OCI-M1 (cell line): ENCODE measurements at regions not wholly inside any gene's neighbourhood (a gene's known extent, or its start where the extent isn't known, plus 50 kb on each side); places are given as distances from the start of the nearest gene placed in this dataset.
"Not testable (repeated sequence)": the region's sequence is repeated elsewhere in the genome, so short reads cannot be mapped to it uniquely, and the experiment has no call there.

Source experiments
- DNase-seq: peaks from one replicate; lab custom pipeline; 2025; lab: John Stamatoyannopoulos, UW

DNA sequence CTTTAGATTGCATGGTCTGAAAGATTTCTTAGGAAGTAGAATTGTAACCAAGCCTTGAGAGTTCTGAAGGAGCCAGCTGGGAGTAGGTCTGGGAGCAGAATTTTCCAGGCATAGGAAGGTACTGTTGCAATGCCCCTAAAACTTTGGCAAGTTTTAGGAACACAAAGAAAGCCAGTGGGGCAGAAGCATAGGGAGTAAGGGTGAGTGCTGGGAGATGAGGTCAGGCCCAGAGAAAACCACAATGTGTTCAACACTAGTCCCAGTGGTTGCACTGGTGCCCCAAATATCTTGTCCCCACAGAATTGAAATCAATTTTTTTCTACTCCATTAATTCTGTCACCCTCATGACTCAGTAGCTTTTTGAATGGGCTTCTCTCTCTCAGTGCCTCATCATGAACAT, 120.7 kb upstream of the GALNT15 start:
- no peak for DNase-seq

DNA sequence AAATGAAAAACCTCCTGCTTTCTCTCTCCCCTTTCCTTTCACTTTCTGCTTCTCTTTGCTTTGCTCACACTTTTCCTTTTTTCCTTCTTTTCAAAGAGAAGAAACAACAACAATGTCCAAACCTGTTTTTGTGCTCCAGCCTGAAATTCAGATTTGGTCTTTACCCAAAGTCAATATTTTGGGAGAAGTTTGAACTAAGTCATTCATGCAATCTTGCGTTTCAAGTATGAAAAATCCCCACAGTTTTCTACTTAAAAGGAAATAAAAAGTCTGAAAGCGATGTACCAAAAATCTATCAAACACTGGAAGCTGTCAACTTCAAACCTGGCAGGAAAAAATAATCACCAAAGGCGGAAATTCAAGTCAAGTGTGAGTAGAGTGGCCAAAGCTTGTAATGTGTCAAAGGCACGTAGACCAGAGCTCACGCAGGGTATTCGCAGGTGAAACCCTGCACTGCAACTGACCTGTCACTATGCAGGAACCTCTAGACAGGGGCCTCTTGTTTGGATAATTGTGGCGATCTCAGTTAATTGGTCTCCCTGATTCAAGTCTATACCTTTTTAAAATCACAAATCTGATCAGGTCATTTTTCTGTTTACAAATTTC, 118.8 kb upstream of the GALNT15 start:
- no peak for DNase-seq

DNA sequence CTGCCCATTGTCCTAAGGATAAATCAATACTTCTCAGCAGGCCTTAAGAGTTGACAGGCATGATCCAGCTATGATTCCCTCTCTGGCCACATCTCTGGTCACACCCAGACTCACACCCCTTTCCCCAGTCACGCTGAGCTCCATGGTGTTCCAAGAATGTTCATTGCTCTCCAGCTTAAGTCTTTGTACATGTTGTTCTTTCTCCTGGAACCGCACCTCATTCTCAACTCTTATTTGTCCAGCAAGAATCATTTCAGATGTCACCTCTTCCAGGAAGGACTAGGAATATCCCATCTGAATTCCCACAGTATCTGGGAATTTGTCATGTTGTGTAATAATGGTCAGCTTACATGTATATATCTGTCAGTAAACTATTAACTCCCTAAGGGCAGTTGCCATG, 118.3 kb upstream of the GALNT15 start:
- no peak for DNase-seq

DNA sequence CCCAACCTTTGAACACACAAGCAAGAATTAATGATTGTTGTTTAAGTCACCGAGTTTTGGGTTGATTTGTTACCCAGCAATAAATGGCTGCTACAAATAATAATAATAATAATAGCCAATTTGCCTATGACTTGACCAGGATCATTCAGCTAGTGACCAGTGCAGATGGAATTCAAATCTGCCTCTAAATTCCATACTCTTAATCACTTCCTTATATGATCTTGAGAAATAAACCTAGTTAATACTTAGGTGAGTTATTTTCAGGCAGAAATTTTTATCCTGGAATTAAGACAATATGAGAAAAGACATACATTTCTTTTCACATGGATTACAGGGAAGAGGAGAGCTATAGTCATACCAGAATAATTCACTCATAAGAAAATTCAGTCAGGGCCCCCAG, 116.0 kb upstream of the GALNT15 start:
- DNase-seq = no peak

DNA sequence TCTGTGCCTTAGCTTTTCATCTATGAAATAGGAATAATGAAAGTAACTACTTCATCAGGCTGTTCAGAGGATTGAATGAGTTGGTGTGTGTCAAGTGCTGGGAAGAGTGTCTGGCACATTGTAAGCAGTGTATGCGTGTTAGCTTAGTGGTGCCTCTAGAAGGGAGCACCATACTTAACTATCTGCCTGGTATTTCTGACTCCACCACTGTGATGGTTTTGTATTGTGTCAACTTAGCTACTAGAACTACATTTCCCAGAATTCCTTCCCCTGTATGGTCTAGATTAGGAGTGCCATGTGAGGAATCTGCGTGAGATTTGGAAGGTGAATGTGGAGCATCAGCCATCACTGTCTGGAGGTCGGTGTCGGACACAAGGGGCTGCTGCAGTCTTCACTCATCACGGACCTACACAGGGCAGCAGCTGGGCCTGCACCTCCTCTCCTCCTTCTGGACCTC, 115.4 kb upstream of the GALNT15 start:
- no peak for DNase-seq

DNA sequence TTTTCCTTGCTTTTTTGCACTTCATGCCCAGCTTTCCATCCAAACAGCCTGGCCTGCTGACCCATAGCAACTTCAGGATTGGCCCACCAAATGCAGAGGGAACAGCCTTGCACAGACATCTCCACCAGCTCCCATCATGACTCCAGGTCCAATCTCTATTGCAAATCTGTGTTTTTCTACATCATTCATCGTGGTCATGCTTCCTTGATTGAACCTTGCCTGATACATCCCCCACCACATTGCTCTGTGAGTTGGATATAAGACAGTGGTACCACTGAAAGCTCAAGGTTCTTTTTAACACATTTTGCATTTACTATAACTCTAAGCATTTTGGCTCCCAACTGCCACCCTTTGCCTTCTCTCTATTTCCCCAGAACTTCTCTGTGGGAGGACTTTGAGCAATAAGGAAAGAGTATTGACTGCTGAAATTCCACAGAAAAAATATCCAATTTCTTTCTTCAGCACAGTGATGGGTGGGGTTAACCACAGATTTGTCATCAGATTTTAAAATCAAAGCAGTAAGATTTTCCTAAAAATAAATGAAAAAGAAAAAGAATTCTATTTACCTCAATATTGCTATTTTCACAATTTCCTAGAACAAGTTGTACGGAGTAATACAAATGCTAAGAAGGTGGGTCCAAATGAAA, 114.6 kb upstream of the GALNT15 start:
- no peak for DNase-seq

DNA sequence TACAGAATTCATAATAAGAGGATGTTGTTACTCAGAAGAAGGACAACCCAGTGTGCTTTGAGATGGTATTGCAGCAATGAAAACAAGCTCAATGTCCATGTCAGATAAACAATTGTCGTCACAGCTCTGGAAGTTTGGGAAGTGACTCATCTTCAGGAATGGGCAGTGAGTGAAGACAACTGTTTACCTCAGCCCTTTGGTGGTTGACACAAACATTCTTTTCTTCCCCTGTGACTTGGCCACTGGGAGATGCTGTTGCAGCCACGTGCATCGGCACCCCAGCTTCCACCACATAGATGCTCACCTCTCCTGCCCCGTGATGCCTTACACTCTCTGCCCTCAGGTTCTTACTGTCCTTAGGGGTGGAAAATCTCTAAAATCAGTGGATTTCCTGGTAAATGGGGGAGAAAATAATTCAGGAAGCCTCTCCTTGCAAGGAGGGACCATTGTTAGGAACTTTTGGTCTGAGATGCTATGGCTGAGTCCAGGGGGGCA, 114.1 kb upstream of the GALNT15 start:
- no peak for DNase-seq

DNA sequence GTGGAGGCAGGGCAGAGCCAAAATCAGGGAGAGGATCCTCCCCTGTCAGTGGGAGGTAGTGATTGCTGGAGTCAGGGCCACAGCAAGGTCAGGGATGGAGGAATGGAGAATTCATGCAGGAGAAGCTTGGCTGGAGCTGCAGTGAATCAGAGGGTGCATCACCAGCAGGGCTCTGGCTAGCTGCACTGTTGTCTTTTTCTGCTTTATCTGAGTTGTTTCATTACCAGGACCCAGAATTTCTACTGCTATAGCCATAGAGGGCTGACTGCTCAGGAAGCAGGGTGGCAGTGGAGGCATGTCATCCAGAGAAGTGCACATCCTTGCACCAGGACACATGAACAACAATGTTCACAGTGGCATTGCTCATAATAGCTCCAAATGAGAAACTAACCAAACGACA, 113.5 kb upstream of the GALNT15 start:
- no peak for DNase-seq

DNA sequence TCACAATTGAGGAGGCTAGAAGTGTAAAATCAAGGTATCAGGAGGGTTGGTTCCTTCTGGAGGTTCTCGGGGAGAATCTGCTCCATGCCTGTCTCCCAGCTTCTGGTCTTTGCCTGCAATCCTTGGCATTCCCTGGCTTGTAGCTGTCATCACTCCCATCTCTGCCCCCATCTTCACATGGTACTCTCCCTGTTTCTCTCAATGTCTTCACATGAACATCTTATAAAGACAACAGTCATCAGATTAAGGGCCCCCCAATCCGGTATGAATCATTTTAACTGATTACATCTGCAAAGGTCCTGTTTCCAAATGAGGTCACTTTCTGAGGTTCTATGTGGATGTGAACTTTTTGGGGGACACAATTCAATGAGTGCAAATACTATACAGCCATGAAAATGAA, 113.0 kb upstream of the GALNT15 start:
- DNase-seq = no peak

DNA sequence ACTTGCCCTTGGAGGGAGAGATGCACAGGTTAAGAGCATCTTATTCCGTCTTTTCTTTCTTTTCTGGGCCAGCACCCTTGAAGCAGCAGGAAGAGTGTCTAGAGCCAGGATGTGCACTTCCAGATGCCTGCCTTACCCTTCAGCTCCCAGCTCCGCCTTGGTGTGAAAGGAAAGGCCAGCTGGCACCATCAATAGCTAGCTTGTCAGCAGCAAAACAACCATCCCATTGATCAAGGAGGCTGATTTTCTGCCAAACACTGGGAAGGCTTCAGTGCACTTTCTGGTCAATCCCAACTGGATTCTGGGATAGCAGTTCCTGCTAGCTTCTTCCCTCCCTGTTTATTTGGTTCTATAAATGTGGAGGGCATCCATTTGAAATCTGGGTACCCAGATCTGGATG, 110.9 kb upstream of the GALNT15 start:
- DNase-seq = no peak

DNA sequence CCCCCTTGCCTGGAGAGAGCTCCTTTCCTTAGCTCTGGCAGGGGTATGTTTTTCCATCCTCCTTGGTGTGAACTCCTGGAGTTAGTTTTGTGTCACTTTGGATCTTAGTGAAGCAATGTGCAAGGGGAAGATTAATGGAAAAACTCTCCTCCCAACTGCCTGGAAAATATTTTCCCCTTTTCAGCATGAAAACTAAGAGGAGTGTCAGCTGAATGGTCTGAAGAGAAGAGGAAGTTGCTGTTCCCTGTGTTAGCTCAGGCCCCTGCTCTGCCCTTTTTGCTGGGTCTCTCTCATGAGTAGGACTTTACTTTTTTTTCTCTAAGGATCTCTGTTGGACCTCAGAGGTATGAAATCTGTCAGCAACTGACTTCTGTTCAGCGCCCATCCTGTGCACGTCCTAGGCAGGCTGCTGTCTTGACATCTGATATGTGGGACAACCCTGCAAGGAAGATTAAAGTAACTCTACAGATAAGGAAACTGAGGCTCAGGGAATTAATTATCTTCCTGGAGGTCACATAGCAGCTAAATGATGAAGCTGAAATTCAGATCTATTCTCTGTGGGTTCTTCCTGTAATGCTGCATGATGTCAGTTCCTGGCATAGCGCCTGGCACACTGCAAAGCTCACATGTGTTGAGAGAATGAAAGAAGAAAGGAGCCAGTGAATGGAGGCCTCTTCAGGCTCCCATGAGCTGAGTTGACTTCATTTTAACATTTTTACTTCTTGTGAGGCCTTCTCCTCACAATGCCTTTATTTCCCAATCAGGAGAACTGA, 109.7 kb upstream of the GALNT15 start:
- peak; percentile 31 for DNase-seq

DNA sequence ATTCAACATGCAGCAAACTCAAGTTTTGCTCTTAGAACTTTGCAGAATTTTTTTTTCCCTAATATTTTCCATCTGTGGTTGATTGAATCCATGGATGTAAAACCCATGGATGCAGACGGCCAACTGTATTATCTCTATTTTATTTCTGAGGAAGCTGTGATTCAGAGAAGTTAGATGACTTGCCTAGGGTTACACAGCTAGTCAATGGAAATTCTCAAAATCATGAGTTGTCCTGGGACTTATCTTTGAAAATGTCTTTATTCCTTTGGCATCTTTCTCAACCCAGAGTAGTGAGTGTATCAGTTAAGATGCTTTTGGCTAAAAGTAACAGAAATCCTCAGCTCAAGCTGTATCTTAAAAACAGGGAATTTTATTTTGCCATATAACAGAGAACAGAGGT, 107.9 kb upstream of the GALNT15 start:
- no peak for DNase-seq

DNA sequence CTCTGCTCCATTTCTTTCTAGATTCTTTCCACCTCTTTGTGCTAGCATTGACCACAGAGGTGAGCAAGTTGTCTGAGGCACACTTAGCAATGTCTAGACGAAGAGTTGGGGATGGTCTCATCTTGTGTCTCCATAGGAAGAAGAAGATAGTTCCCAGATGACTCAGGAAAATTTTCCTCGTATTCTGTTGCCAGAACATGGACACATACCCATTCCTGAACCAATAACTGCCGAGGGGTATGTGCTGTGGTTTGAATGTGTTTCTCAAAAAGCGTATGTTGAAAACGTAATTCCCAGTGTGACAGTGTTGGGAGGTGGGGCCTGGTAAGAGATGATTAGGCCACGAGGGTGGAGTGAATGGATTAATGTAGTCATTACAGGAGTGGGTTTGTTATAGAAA, 107.5 kb upstream of the GALNT15 start:
- no peak for DNase-seq

DNA sequence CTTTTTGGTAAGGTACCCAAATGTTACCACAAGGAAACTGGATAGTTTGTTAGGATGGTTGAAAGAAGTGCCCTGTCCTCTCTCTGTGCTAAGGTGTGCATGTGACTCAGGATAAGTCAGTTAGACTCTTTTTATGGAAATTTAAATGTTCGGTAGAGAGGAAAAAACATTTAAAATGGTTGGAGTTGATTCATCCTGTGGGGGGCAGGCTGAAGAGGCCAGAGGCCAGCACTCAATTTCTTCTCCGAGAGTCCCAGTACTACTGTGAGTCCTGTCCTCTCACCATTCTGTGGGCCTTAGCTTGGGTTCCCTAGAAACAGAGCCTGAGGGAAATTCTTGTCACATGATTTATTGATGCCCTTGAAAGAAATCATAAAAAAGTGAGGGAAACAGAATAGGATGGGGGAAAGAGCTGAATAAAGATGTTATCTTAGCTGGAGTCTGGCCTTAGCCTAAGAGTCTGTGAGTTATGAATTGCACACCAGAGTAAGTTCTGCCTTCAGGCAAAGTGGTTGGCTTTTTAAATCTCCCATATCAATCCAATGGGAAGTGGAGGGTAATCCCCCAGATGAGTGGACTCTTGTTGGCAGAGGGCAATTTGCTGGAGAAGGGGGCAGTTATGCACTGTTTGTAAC, 106.5 kb upstream of the GALNT15 start:
- no peak for DNase-seq

DNA sequence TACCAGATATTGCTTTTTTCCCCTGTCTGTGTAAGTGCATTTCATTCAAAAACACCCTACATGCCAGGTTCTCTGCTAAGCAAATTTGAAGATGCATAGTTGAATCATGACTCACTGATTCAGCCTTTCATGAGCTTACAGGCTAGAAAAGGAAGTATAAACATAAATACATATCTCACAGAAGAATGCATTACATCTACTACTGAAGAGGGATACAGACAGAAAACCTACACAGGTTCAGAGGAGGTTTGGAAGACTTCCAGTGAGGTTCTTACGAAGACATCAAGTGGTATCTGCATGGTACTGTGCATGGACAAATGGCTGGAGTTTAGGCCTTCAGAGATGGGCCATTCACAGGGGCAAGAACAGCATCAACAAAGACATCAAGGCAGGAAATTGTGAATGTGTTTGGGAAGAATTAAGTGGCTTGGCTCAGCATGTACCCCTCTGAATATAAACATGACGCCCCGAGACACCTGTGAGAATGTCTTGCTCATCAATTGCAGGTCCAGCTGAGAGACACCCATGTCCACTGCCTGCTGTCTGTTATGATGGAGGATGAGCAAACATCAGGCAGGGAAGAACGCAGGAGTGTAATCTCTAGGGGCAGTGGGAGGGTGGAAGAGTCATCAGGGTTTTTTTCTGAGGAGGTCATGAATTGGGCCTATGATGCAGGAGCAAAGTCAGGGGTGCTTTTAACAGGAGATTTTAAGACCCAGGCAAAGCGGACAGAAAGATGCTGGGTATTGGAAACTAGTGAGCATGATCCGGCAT, 105.1 kb upstream of the GALNT15 start:
- no peak for DNase-seq

DNA sequence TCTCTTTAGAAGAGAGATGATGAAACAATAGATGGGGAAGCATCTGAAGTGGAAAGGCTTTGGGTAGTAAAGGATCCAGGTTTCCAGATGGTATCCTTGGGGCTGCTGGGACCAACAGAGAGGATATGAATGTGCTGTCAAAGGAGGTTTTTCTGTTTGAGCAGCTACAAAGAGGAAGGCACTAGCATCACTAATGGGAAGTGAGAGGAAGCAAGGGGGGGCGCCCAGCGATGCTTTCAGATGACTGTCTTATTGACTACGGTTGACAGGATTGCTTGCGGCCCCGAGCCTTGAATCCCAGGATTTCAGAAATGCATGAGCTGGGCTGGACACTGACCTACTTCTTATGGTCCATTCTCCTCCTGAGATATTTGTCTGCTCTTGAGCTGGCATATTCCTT, 103.8 kb upstream of the GALNT15 start:
- DNase-seq = no peak

DNA sequence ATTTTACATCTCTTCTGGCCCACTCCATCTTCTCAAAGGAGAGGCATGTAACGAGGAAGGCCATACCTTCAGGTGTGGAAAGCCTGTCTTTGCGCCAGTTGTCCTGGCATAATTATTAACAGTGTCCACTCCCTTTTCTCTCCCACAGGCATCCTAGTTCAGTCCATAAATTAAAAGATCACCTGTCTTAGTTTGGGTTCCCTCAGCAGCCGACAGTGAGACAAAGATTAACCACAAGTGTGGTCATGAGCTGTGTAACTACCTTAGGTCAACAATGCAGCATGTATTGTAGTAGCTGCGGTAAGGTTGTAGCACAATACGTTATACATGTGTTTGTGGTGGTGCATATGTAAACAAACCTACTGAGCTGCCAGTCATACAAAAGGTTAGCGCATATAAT, 103.3 kb upstream of the GALNT15 start:
- no peak for DNase-seq

DNA sequence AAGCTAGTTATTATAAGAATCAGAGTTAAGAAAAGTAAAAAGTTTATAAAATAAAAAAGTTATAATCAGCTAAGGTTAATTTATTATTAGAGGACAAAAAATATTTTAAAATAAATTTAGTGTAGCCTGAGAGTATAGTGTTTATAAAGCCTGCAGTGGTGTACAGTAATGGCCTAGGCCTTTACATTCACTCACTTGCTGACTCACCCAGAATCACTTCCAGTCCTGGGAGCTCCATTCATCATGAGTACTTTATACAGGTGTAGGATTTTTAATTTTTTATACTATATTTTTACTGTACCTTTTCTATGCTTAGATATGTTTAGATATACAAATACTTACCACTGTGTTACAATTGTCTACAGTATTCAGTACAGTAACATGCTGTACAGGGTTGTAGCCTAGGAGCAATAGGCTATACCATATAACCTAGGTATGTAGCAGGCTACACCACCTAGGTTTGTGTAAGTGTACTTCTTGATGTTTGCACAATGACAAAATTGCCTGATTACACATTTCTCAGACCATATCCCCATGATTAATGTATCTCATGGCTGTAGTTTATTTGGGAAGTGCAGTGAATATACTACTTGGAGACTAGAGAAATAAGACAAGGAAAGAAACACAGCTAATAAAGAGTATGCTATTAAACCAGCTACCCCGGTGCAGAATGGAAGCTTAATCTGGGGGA, 101.9 kb upstream of the GALNT15 start:
- DNase-seq = no peak

DNA sequence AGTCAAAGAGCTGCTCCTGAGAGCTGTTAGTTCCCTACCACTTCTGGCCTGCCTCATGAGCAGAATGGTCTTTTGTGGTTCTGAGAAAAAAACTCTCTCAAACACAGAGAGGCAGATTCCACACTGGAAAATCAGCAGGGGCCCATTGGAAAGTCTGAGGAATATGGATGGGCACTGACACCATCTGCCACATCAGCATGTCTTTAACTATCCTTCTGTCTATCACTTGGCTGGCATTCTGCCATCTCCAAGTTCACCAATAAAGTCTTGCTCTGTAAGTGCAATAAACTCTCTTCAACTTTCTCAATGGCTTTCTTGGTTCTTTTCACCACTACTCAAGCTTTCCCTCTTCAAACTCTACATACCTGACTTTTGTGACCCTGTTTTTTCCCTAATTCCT, 101.3 kb upstream of the GALNT15 start:
- DNase-seq = no peak

DNA sequence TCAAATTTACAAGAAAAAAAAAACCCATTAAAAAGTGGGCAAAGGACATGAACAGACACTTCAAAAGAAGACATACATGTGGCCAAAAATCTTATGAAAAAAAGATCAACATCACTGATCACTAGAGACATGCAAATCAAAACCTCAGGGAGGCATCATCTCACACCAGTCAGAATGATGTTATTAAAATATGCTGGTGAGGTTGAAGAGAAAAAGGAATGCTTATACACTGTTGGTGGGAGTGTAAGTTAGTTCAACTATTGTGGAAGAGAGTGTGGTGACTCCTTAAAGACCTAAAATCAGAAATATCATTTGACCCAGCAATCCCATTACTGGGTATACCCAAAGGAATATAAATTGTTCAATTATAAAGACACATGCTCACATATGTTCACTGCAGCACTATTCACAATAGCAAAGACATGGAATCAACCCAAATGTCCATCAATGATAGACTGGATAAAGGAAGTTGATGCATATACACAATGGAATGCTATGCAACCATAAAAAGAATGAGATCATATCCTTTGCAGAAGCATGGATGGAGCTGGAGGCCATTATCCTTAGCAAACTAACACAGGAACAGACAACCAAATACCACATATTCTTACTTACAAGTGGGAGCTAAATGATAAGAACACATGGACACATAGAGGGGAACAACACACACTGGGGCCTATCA, 100.3 kb upstream of the GALNT15 start:
- not testable (repeated sequence) for DNase-seq

DNA sequence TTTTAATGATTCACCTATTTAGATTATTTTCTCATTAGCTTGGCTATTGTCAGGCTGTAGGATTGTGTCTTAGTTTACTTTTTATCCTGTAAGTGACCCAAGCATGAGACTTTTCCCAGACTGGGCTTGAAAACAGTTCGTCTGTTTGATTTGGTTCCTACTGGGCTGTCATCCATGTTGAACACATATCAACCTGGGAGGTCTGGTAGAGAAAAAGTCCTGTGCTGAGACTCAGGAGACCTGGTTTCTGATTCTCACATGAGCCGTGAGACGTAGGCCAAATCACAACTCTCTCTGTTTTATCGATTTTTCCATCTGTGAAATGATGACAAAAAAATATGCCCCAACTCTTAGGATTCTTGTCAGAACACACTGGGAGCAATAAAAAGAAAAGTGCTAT, 98.8 kb upstream of the GALNT15 start:
- DNase-seq = no peak
